Tibial nerve (tissue), 4 donors: ENCODE measurements at regions not wholly inside any gene's neighbourhood (a gene's known extent, or its start where the extent isn't known, plus 50 kb on each side); places are given as distances from the start of the nearest gene placed in this dataset.

Source experiments
- DNase-seq, 2 donors: peaks; one replicate each; pipeline ENCODE4 v3.0.0-alpha.2; 2019; ENCODE audit warnings: low spot score in 2 of 2
- H3K27ac ChIP-seq, 4 donors: fragments of 200-600 bp; sonication (generic) in 3 of 4; one replicate each; pipeline ENCODE4 v1.5.1; 2017 to 2019; ENCODE audit warnings: mild to moderate bottlenecking in 1 of 4
- H3K27me3 ChIP-seq, 2 donors: fragments of 200-600 bp; sonication (generic) in 1 of 2; one replicate each; pipeline versions ENCODE4 v1.5.1 to v1.6.0; 2017 to 2019
- H3K36me3 ChIP-seq, 3 donors: fragments of 200-600 bp; sonication (generic); one replicate each; pipeline ENCODE4 v1.5.1; 2018 to 2019
- H3K4me1 ChIP-seq, 4 donors: fragments of 200-600 bp; sonication (generic) in 3 of 4; one replicate each; pipeline ENCODE4 v1.5.1; 2017 to 2019
- H3K4me3 ChIP-seq, 4 donors: fragments of 200-600 bp; sonication (generic) in 3 of 4; one replicate each; pipeline ENCODE4 v1.5.1; 2017 to 2019; ENCODE audit warnings: mild to moderate bottlenecking in 1 of 4, moderate library complexity in 1 of 4
- H3K9me3 ChIP-seq, 4 donors: fragments of 200-600 bp; sonication (generic) in 3 of 4; one replicate each; pipeline ENCODE4 v1.5.1; 2017 to 2019
- CTCF ChIP-seq, 5 experiments: fragments of 200-600 bp in 3 of 5; fragments of 450-650 bp in 2 of 5; sonication (generic) in 3 of 5; IDR thresholded peaks; one replicate each; pipeline ENCODE4 v1.5.1; 2016 to 2019; ENCODE audit warnings: antibody characterized with exemption in 5 of 5, mild to moderate bottlenecking in 3 of 5, moderate library complexity in 2 of 5
- EP300 ChIP-seq, 2 donors: sonication (generic); formaldehyde crosslinking; IDR thresholded peaks; one replicate each; pipeline ENCODE4 v1.6.1; 2017; ENCODE audit warnings: antibody characterized with exemption in 2 of 2, mild to moderate bottlenecking in 1 of 2
- POLR2A ChIP-seq, 2 donors: fragments of 450-650 bp; IDR thresholded peaks; one replicate each; pipeline ENCODE4 v1.6.1; 2017; ENCODE audit warnings: antibody characterized with exemption in 2 of 2, mild to moderate bottlenecking in 2 of 2, moderate library complexity in 2 of 2
- WGBS, 2 donors: methylation state at CpG; one replicate each; pipeline ENCODE4 v1.1.5; 2018; 5-methylcytosine and 5-hydroxymethylcytosine counted together

- Histone ChIP-seq H3K4me3 (no peak overlapping the region), H3K36me3 (no peaks in the 10 kb centered on the region), H3K9me3 (peaks cover 0 to 8% (median 0%) of the 10 kb centered on the region in 4 donors), H3K27ac (no peak overlapping the region), H3K4me1 (no peaks in the 10 kb centered on the region), H3K27me3 (no peaks in the 10 kb centered on the region)
- peak in 1 of 2 donors; percentile 21 for DNase-seq
- WGBS, 2 donors = 36 to 45% methylated on average over 11 of the region's 11 CpGs
- TF ChIP-seq CTCF (IDR thresholded peaks at IDR 0.05) = no peak
- no peak for TF ChIP-seq POLR2A (IDR thresholded peaks at IDR 0.05)
- peak in 1 of 2 donors; percentile 71 for TF ChIP-seq EP300 (IDR thresholded peaks at IDR 0.05)
These were observed 139.9 kb downstream of the LRRC30 start for GRCh38 chr18:7370802-7371201.

- H3K36me3 ChIP-seq = no peaks in the 10 kb centered on the region
- no peak overlapping the region for H3K4me3 ChIP-seq
- no peak for DNase-seq
- H3K4me1 ChIP-seq = no peaks in the 10 kb centered on the region
- peaks cover 0 to 22% (median 0%) of the 10 kb centered on the region in 4 donors for H3K9me3 ChIP-seq
- TF ChIP-seq POLR2A (IDR thresholded peaks at IDR 0.05) (no peak), CTCF (IDR thresholded peaks at IDR 0.05) (no peak), EP300 (IDR thresholded peaks at IDR 0.05) (no peak)
- no peaks in the 10 kb centered on the region for H3K27me3 ChIP-seq
- H3K27ac ChIP-seq = no peak overlapping the region
- 68 to 72% methylated on average over 6 of the region's 6 CpGs for WGBS, 2 donors
These were observed 142.6 kb downstream of the LRRC30 start for GRCh38 chr18:7373441-7373840.

GRCh38 chr18:7381307-7381706 lies 150.4 kb downstream of the LRRC30 start:
- TF ChIP-seq EP300 (IDR thresholded peaks at IDR 0.05) (no peak), POLR2A (IDR thresholded peaks at IDR 0.05) (no peak), CTCF (IDR thresholded peaks at IDR 0.05) (no peak)
- H3K9me3 ChIP-seq = peaks cover 0 to 10% (median 0%) of the 10 kb centered on the region in 4 donors
- WGBS, 2 donors = 93 to 95% methylated on average over 9 of the region's 9 CpGs
- no peak for DNase-seq
- H3K36me3 ChIP-seq = no peaks in the 10 kb centered on the region
- H3K4me1 ChIP-seq = peaks cover 0 to 3% (median 0%) of the 10 kb centered on the region in 4 donors
- H3K27ac ChIP-seq = no peak overlapping the region
- no peaks in the 10 kb centered on the region for H3K27me3 ChIP-seq
- H3K4me3 ChIP-seq = no peak overlapping the region

- WGBS, 2 donors = 51% methylated on average over 5 of the region's 5 CpGs
- Histone ChIP-seq H3K4me3 (no peak overlapping the region), H3K27ac (no peak overlapping the region)
These were observed 151.6 kb downstream of the LRRC30 start for GRCh38 chr18:7382328-7383001.

More at GRCh38 chr18:7382328-7383001, 151.6 kb downstream of the LRRC30 start:
- DNase-seq = no peak
- peaks cover 0 to 3% (median 0%) of the 10 kb centered on the region in 4 donors for H3K4me1 ChIP-seq
- H3K27me3 ChIP-seq = no peaks in the 10 kb centered on the region
- TF ChIP-seq CTCF (IDR thresholded peaks at IDR 0.05) = no peak
- TF ChIP-seq POLR2A (IDR thresholded peaks at IDR 0.05) = no peak
- TF ChIP-seq EP300 (IDR thresholded peaks at IDR 0.05) = no peak
- H3K9me3 ChIP-seq = peaks cover 0 to under 1% (median 0%) of the 10 kb centered on the region in 4 donors
- H3K36me3 ChIP-seq = no peaks in the 10 kb centered on the region
